ENCODE measurements at regions not wholly inside any gene's neighbourhood (a gene's known extent, or its start where the extent isn't known, plus 50 kb on each side); places are given as distances from the start of the nearest gene placed in this dataset.

GRCh38 chr18:27728659-27729058 is 448.3 kb downstream of the CDH2 start:
- FAIRE-seq, result no peak
- DNase-seq, result no peak
- Histone ChIP-seq H3K36me3 (ENCODE audit: control insufficient read depth in 3 of 3, insufficient read depth in 2 of 3, low read depth in 1 of 3, low read length in 3 of 3) (no peaks in the 10 kb centered on the region), H3K9me3 (ENCODE audit: control insufficient read depth in 2 of 2, insufficient read depth in 1 of 2, low read depth in 1 of 2, low read length in 1 of 2) (peaks cover 0 to 8% of the 10 kb centered on the region in 2 donors), H3K4me1 (ENCODE audit: control insufficient read depth in 3 of 3, insufficient read depth in 2 of 3, low read depth in 1 of 3, low read length in 2 of 3) (no peaks in the 10 kb centered on the region), H3K27me3 (ENCODE audit: control insufficient read depth in 3 of 3, insufficient read depth in 3 of 3, low read length in 3 of 3) (no peaks in the 10 kb centered on the region), H3K27ac (ENCODE audit: low read depth in 1 of 3, low read length in 2 of 3) (no peak overlapping the region), H3K4me3 (ENCODE audit: low read depth in 1 of 3, low read length in 3 of 3) (no peak overlapping the region)

GRCh38 chr18:27724362-27724761 is 452.6 kb downstream of the CDH2 start:
- Histone ChIP-seq H3K9me3 (ENCODE audit: control insufficient read depth in 2 of 2, insufficient read depth in 1 of 2, low read depth in 1 of 2, low read length in 1 of 2) (peaks cover 0 to 8% of the 10 kb centered on the region in 2 donors), H3K4me1 (ENCODE audit: control insufficient read depth in 3 of 3, insufficient read depth in 2 of 3, low read depth in 1 of 3, low read length in 2 of 3) (no peaks in the 10 kb centered on the region), H3K4me3 (ENCODE audit: low read depth in 1 of 3, low read length in 3 of 3) (no peak overlapping the region), H3K36me3 (ENCODE audit: control insufficient read depth in 3 of 3, insufficient read depth in 2 of 3, low read depth in 1 of 3, low read length in 3 of 3) (no peaks in the 10 kb centered on the region), H3K27me3 (ENCODE audit: control insufficient read depth in 3 of 3, insufficient read depth in 3 of 3, low read length in 3 of 3) (no peaks in the 10 kb centered on the region), H3K27ac (ENCODE audit: low read depth in 1 of 3, low read length in 2 of 3) (no peak overlapping the region)
- DNase-seq, result no peak
- WGBS, 3 donors, result 53 to 81% (median 72%) methylated on average over 2 of the region's 2 CpGs
- FAIRE-seq, result no peak

- no peaks in the 10 kb centered on the region for H3K4me1 ChIP-seq (ENCODE audit: control insufficient read depth in 3 of 3, insufficient read depth in 2 of 3, low read depth in 1 of 3, low read length in 2 of 3)
- FAIRE-seq, result no peak
- no peak overlapping the region for H3K27ac ChIP-seq (ENCODE audit: low read depth in 1 of 3, low read length in 2 of 3)
- no peak for DNase-seq
- no peaks in the 10 kb centered on the region for H3K36me3 ChIP-seq (ENCODE audit: control insufficient read depth in 3 of 3, insufficient read depth in 2 of 3, low read depth in 1 of 3, low read length in 3 of 3)
- WGBS, 3 donors, result 62 to 87% (median 76%) methylated on average over 1 of the region's 1 CpG
- no peak overlapping the region for H3K4me3 ChIP-seq (ENCODE audit: low read depth in 1 of 3, low read length in 3 of 3)
- H3K27me3 ChIP-seq (ENCODE audit: control insufficient read depth in 3 of 3, insufficient read depth in 3 of 3, low read length in 3 of 3), result no peaks in the 10 kb centered on the region
- H3K9me3 ChIP-seq (ENCODE audit: control insufficient read depth in 2 of 2, insufficient read depth in 1 of 2, low read depth in 1 of 2, low read length in 1 of 2), result peaks cover 0 to 5% of the 10 kb centered on the region in 2 donors
Observed at GRCh38 chr18:27723168-27723567, 453.8 kb downstream of the CDH2 start.

DNA sequence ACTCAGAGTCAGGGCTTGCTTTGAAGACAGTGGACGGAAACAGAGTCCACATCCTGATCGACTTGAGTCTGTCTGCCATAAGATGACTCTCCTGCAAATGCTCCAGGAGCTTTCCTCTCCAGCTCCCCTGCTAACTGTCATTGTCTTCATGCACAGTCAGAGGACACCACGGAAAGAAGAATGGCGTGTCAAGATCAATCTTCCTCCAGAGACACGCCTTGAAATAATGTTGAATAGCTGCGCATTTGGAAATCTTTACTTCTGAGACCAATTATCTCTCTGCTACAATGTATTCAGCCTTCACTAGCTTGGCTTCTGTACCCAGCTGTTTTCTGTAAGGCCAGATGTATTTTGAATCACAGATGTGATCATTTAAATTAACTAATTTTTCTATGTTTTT is 457.2 kb downstream of the CDH2 start:
- Histone ChIP-seq H3K4me3 (ENCODE audit: low read depth in 1 of 3, low read length in 3 of 3) (no peak overlapping the region), H3K27me3 (ENCODE audit: control insufficient read depth in 3 of 3, insufficient read depth in 3 of 3, low read length in 3 of 3) (no peaks in the 10 kb centered on the region), H3K36me3 (ENCODE audit: control insufficient read depth in 3 of 3, insufficient read depth in 2 of 3, low read depth in 1 of 3, low read length in 3 of 3) (no peaks in the 10 kb centered on the region), H3K27ac (ENCODE audit: low read depth in 1 of 3, low read length in 2 of 3) (no peak overlapping the region), H3K9me3 (ENCODE audit: control insufficient read depth in 2 of 2, insufficient read depth in 1 of 2, low read depth in 1 of 2, low read length in 1 of 2) (no peaks in the 10 kb centered on the region), H3K4me1 (ENCODE audit: control insufficient read depth in 3 of 3, insufficient read depth in 2 of 3, low read depth in 1 of 3, low read length in 2 of 3) (no peaks in the 10 kb centered on the region)
- WGBS, 3 donors, result 77 to 85% (median 79%) methylated on average over 6 of the region's 6 CpGs
- DNase-seq, result no peak
- no peak for FAIRE-seq

GRCh38 chr18:27717816-27718215 is 459.1 kb downstream of the CDH2 start:
- Histone ChIP-seq H3K36me3 (ENCODE audit: control insufficient read depth in 3 of 3, insufficient read depth in 2 of 3, low read depth in 1 of 3, low read length in 3 of 3) (no peaks in the 10 kb centered on the region), H3K4me3 (ENCODE audit: low read depth in 1 of 3, low read length in 3 of 3) (no peak overlapping the region), H3K27ac (ENCODE audit: low read depth in 1 of 3, low read length in 2 of 3) (no peak overlapping the region), H3K4me1 (ENCODE audit: control insufficient read depth in 3 of 3, insufficient read depth in 2 of 3, low read depth in 1 of 3, low read length in 2 of 3) (no peaks in the 10 kb centered on the region), H3K9me3 (ENCODE audit: control insufficient read depth in 2 of 2, insufficient read depth in 1 of 2, low read depth in 1 of 2, low read length in 1 of 2) (no peaks in the 10 kb centered on the region), H3K27me3 (ENCODE audit: control insufficient read depth in 3 of 3, insufficient read depth in 3 of 3, low read length in 3 of 3) (no peaks in the 10 kb centered on the region)
- DNase-seq (no peak), FAIRE-seq (no peak)
- WGBS, 3 donors, result 85 to 93% (median 90%) methylated on average over 3 of the region's 3 CpGs

DNA sequence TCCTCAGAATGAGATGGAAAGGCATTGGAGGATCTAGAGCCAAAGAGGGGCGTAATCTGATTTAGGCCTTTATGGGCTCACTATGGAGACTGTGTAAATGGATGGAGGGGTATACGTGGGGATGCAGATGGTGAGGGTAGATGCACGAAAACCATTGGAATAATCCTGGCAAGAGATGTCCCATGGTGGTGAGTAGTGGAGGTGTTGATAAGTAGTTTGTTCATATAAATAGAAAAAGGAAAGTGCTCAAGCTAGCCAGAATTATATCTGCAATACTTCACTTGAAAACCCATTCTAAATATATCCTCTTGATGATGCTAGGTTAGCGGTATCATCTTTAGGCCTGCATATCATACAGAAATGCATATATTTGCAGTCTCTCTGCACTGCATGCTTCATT is 459.7 kb downstream of the CDH2 start:
- FAIRE-seq (no peak), DNase-seq (no peak)
- WGBS, 3 donors, result 91 to 93% (median 92%) methylated on average over 4 of the region's 4 CpGs
- no peaks in the 10 kb centered on the region for H3K36me3 ChIP-seq (ENCODE audit: control insufficient read depth in 3 of 3, insufficient read depth in 2 of 3, low read depth in 1 of 3, low read length in 3 of 3)
- H3K9me3 ChIP-seq (ENCODE audit: control insufficient read depth in 2 of 2, insufficient read depth in 1 of 2, low read depth in 1 of 2, low read length in 1 of 2), result no peaks in the 10 kb centered on the region
- H3K4me3 ChIP-seq (ENCODE audit: low read depth in 1 of 3, low read length in 3 of 3), result no peak overlapping the region
- no peaks in the 10 kb centered on the region for H3K4me1 ChIP-seq (ENCODE audit: control insufficient read depth in 3 of 3, insufficient read depth in 2 of 3, low read depth in 1 of 3, low read length in 2 of 3)
- no peak overlapping the region for H3K27ac ChIP-seq (ENCODE audit: low read depth in 1 of 3, low read length in 2 of 3)
- no peaks in the 10 kb centered on the region for H3K27me3 ChIP-seq (ENCODE audit: control insufficient read depth in 3 of 3, insufficient read depth in 3 of 3, low read length in 3 of 3)

DNA sequence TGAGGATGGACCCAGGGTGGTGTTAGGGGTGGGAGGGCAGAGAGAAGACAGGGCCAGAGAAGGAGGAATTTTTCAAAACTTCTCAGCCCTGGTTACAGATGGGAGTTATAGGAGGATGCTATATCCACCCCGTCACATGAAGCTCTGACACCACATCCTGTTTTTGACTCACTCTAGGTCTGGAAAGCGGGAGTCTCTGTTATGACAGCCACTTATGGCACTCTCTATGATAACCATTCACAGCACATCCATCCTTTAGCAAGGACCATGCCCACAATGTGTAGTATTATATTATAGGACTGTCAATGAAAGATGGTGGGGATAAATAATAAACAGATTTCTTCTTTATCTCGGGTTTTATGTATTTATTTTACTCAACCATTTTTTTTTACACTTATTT is 461.2 kb downstream of the CDH2 start:
- Histone ChIP-seq H3K4me1 (ENCODE audit: control insufficient read depth in 3 of 3, insufficient read depth in 2 of 3, low read depth in 1 of 3, low read length in 2 of 3) (no peaks in the 10 kb centered on the region), H3K9me3 (ENCODE audit: control insufficient read depth in 2 of 2, insufficient read depth in 1 of 2, low read depth in 1 of 2, low read length in 1 of 2) (no peaks in the 10 kb centered on the region), H3K27ac (ENCODE audit: low read depth in 1 of 3, low read length in 2 of 3) (no peak overlapping the region), H3K27me3 (ENCODE audit: control insufficient read depth in 3 of 3, insufficient read depth in 3 of 3, low read length in 3 of 3) (no peaks in the 10 kb centered on the region), H3K36me3 (ENCODE audit: control insufficient read depth in 3 of 3, insufficient read depth in 2 of 3, low read depth in 1 of 3, low read length in 3 of 3) (no peaks in the 10 kb centered on the region), H3K4me3 (ENCODE audit: low read depth in 1 of 3, low read length in 3 of 3) (no peak overlapping the region)
- DNase-seq (no peak), FAIRE-seq (no peak)
- WGBS, 3 donors, result 76 to 82% (median 80%) methylated on average over 3 of the region's 3 CpGs

GRCh38 chr18:27713738-27714095 is 463.2 kb downstream of the CDH2 start:
- H3K9me3 ChIP-seq (ENCODE audit: control insufficient read depth in 2 of 2, insufficient read depth in 1 of 2, low read depth in 1 of 2, low read length in 1 of 2), result no peaks in the 10 kb centered on the region
- DNase-seq (no peak), FAIRE-seq (no peak)
- no peaks in the 10 kb centered on the region for H3K36me3 ChIP-seq (ENCODE audit: control insufficient read depth in 3 of 3, insufficient read depth in 2 of 3, low read depth in 1 of 3, low read length in 3 of 3)
- 58 to 74% (median 73%) methylated on average over 3 of the region's 3 CpGs for whole genome bisulfite sequencing, 3 donors
- no peak overlapping the region for H3K4me3 ChIP-seq (ENCODE audit: low read depth in 1 of 3, low read length in 3 of 3)
- H3K27ac ChIP-seq (ENCODE audit: low read depth in 1 of 3, low read length in 2 of 3), result no peak overlapping the region
- H3K4me1 ChIP-seq (ENCODE audit: control insufficient read depth in 3 of 3, insufficient read depth in 2 of 3, low read depth in 1 of 3, low read length in 2 of 3), result no peaks in the 10 kb centered on the region
- no peaks in the 10 kb centered on the region for H3K27me3 ChIP-seq (ENCODE audit: control insufficient read depth in 3 of 3, insufficient read depth in 3 of 3, low read length in 3 of 3)

DNA sequence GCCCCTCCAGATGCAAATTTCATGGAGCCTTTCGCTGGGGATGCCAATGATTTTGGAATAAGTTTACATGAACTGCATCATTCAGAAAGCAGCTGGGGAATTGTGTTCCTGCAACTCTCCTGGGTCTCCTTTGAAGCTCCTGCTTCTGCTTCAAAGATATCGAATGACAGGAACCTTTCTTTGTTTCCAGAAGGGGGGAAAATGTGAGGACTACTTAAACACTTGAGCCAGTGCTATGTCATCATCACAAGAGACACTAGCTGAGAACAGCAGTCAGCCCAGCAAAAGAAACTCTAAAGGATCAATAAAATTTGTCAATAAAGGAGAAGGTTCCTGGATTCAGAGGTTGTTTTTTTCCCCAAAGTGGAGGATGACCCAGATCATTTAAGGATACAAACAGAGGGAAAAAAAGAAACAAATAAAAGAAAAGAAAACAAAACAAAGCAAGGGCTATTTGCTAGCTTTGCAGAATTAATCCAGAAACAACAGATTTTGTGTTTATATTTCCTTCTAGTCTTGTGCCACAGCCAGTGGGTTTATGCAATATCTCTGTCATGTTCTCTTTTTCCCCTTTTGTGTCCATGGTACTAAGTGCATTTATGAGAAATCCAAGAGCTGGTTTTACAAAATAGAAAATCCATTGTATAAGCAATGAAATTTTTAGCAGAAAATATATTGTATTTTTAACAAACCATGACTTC is 463.7 kb downstream of the CDH2 start:
- no peak for DNase-seq
- no peaks in the 10 kb centered on the region for H3K9me3 ChIP-seq (ENCODE audit: control insufficient read depth in 2 of 2, insufficient read depth in 1 of 2, low read depth in 1 of 2, low read length in 1 of 2)
- H3K27ac ChIP-seq (ENCODE audit: low read depth in 1 of 3, low read length in 2 of 3), result no peak overlapping the region
- FAIRE-seq, result no peak
- H3K4me3 ChIP-seq (ENCODE audit: low read depth in 1 of 3, low read length in 3 of 3), result no peak overlapping the region
- no peaks in the 10 kb centered on the region for H3K27me3 ChIP-seq (ENCODE audit: control insufficient read depth in 3 of 3, insufficient read depth in 3 of 3, low read length in 3 of 3)
- H3K36me3 ChIP-seq (ENCODE audit: control insufficient read depth in 3 of 3, insufficient read depth in 2 of 3, low read depth in 1 of 3, low read length in 3 of 3), result no peaks in the 10 kb centered on the region
- no peaks in the 10 kb centered on the region for H3K4me1 ChIP-seq (ENCODE audit: control insufficient read depth in 3 of 3, insufficient read depth in 2 of 3, low read depth in 1 of 3, low read length in 2 of 3)
- WGBS, 3 donors, result 41 to 49% (median 49%) methylated on average over 2 of the region's 2 CpGs

Data from small intestine (tissue), 7 donors.